ENCODE measurements at regions not wholly inside any gene's neighbourhood (a gene's known extent, or its start where the extent isn't known, plus 50 kb on each side); places are given as distances from the start of the nearest gene placed in this dataset.
A peak's percentile ranks its signal among the peaks of the same experiment; 100 is the strongest.
"Not testable (repeated sequence)": the region's sequence is repeated elsewhere in the genome, so short reads cannot be mapped to it uniquely, and the experiment has no call there.

- H3K79me2 ChIP-seq (ENCODE audit: low read length), result no peaks in the 10 kb centered on the region
- H2AFZ ChIP-seq (ENCODE audit: low read length), result no peak overlapping the region
- H3K9me3 ChIP-seq (replicated peaks; ENCODE audit: insufficient read depth, low read length), result no peaks in the 10 kb centered on the region
- H3F3A ChIP-seq (ENCODE audit: insufficient read depth, low read length), result no peaks in the 10 kb centered on the region
- no peaks in the 10 kb centered on the region for H3K4me1 ChIP-seq (ENCODE audit: low read length)
- H3K9me2 ChIP-seq (replicated peaks; ENCODE audit: insufficient read depth, low read length), result no peaks in the 10 kb centered on the region
- TF ChIP-seq CTCF (IDR thresholded peaks at IDR 0.05; ENCODE audit: low read length) (peak; percentile 35), EZH2phosphoT487 (IDR thresholded peaks at IDR 0.05; ENCODE audit: low read length) (no peak), EZH2 (optimal IDR thresholded peaks at IDR 0.05; ENCODE audit: low read depth, low read length) (no peak)
- no peak overlapping the region for H3K9ac ChIP-seq (ENCODE audit: low read length)
- DNase-seq, result peak; percentile 50
- H4K20me1 ChIP-seq (ENCODE audit: insufficient read depth, low read length), result no peaks in the 10 kb centered on the region
- H3K4me2 ChIP-seq (ENCODE audit: low read depth, low read length), result no peak overlapping the region
- H3K4me3 ChIP-seq (ENCODE audit: low read length), result no peak overlapping the region
- H3K27me3 ChIP-seq (replicated peaks; ENCODE audit: insufficient read depth, low read length), result no peaks in the 10 kb centered on the region
- H3K27ac ChIP-seq (ENCODE audit: low read length), result no peak overlapping the region
- no peaks in the 10 kb centered on the region for H3K36me3 ChIP-seq (replicated peaks; ENCODE audit: insufficient read depth, low read length)
Measured at GRCh38 chr10:37495415-37495814, 362.0 kb downstream of the ZNF248 start.

- not testable (repeated sequence) for H3K27ac ChIP-seq (ENCODE audit: low read length); H3K27me3 ChIP-seq (replicated peaks; ENCODE audit: insufficient read depth, low read length); DNase-seq; H4K20me1 ChIP-seq (ENCODE audit: insufficient read depth, low read length); H3K9ac ChIP-seq (ENCODE audit: low read length); H3K9me2 ChIP-seq (replicated peaks; ENCODE audit: insufficient read depth, low read length); H3K79me2 ChIP-seq (ENCODE audit: low read length); H3K4me3 ChIP-seq (ENCODE audit: low read length); H2AFZ ChIP-seq (ENCODE audit: low read length); H3K4me2 ChIP-seq (ENCODE audit: low read depth, low read length); H3K36me3 ChIP-seq (replicated peaks; ENCODE audit: insufficient read depth, low read length); H3F3A ChIP-seq (ENCODE audit: insufficient read depth, low read length); H3K4me1 ChIP-seq (ENCODE audit: low read length); H3K9me3 ChIP-seq (replicated peaks; ENCODE audit: insufficient read depth, low read length)
Measured at GRCh38 chr10:37493185-37493796, 364.1 kb downstream of the ZNF248 start.

- Histone ChIP-seq H4K20me1 (ENCODE audit: insufficient read depth, low read length) (no peaks in the 10 kb centered on the region), H3K4me3 (ENCODE audit: low read length) (no peak overlapping the region), H3K27me3 (replicated peaks; ENCODE audit: insufficient read depth, low read length) (no peaks in the 10 kb centered on the region), H3K36me3 (replicated peaks; ENCODE audit: insufficient read depth, low read length) (no peaks in the 10 kb centered on the region), H3K4me1 (ENCODE audit: low read length) (no peaks in the 10 kb centered on the region), H3K9me2 (replicated peaks; ENCODE audit: insufficient read depth, low read length) (no peaks in the 10 kb centered on the region), H3F3A (ENCODE audit: insufficient read depth, low read length) (no peaks in the 10 kb centered on the region), H3K4me2 (ENCODE audit: low read depth, low read length) (no peak overlapping the region), H3K27ac (ENCODE audit: low read length) (no peak overlapping the region), H3K9ac (ENCODE audit: low read length) (no peak overlapping the region), H2AFZ (ENCODE audit: low read length) (no peak overlapping the region), H3K79me2 (ENCODE audit: low read length) (no peaks in the 10 kb centered on the region), H3K9me3 (replicated peaks; ENCODE audit: insufficient read depth, low read length) (no peaks in the 10 kb centered on the region)
- no peak for DNase-seq
- TF ChIP-seq CTCF (IDR thresholded peaks at IDR 0.05; ENCODE audit: low read length), result no peak
- no peak for TF ChIP-seq EZH2phosphoT487 (IDR thresholded peaks at IDR 0.05; ENCODE audit: low read length)
- TF ChIP-seq EZH2 (optimal IDR thresholded peaks at IDR 0.05; ENCODE audit: low read depth, low read length), result no peak
Measured at GRCh38 chr10:37490266-37490665, 364.9 kb downstream of the ANKRD30A start.

GRCh38 chr10:37489658-37490003, 364.2 kb downstream of the ANKRD30A start:
- no peak overlapping the region for H3K9ac ChIP-seq (ENCODE audit: low read length)
- H3K27me3 ChIP-seq (replicated peaks; ENCODE audit: insufficient read depth, low read length), result no peaks in the 10 kb centered on the region
- H4K20me1 ChIP-seq (ENCODE audit: insufficient read depth, low read length), result no peaks in the 10 kb centered on the region
- H3K4me2 ChIP-seq (ENCODE audit: low read depth, low read length), result no peak overlapping the region
- no peak overlapping the region for H3K4me3 ChIP-seq (ENCODE audit: low read length)
- H3K4me1 ChIP-seq (ENCODE audit: low read length), result no peaks in the 10 kb centered on the region
- H3K27ac ChIP-seq (ENCODE audit: low read length), result no peak overlapping the region
- DNase-seq, result no peak
- no peaks in the 10 kb centered on the region for H3K36me3 ChIP-seq (replicated peaks; ENCODE audit: insufficient read depth, low read length)
- H3K9me3 ChIP-seq (replicated peaks; ENCODE audit: insufficient read depth, low read length), result no peaks in the 10 kb centered on the region
- TF ChIP-seq EZH2phosphoT487 (IDR thresholded peaks at IDR 0.05; ENCODE audit: low read length), result no peak
- H3K9me2 ChIP-seq (replicated peaks; ENCODE audit: insufficient read depth, low read length), result no peaks in the 10 kb centered on the region
- no peaks in the 10 kb centered on the region for H3K79me2 ChIP-seq (ENCODE audit: low read length)
- no peaks in the 10 kb centered on the region for H3F3A ChIP-seq (ENCODE audit: insufficient read depth, low read length)
- H2AFZ ChIP-seq (ENCODE audit: low read length), result no peak overlapping the region

Measured in MM.1S (cell line).